ENCODE measurements at regions not wholly inside any gene's neighbourhood (a gene's known extent, or its start where the extent isn't known, plus 50 kb on each side); places are given as distances from the start of the nearest gene placed in this dataset.

DNA sequence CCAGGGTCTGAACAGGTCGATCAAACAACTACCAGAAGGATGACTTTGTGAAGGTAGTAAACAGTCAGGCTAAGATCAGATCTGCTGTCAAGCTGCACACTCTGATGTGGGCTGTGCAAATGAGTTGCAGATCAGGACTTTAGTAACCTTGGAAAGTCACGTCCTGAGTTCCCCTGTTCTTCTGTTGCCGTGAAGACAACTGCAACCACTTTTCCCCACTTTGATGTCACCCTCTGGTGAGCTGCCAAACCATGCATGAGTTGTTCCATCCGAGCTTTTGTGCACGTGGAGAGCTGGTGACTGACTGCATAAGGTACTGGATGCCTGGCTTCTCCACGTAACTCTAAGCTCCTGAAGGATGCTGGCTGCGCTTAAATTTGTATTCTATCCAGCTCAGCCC lies 111.0 kb downstream of the CD83 start:
- H4K20me1 ChIP-seq (ENCODE audit: low read depth, low read length): no peaks in the 10 kb centered on the region
- no peak overlapping the region for H2AFZ ChIP-seq (ENCODE audit: low read depth, low read length, severe bottlenecking)
- H3K79me2 ChIP-seq (ENCODE audit: insufficient read depth, low read length): no peaks in the 10 kb centered on the region
- H3K4me3 ChIP-seq (ENCODE audit: insufficient read depth, low read length, poor library complexity, severe bottlenecking): no peak overlapping the region
- H3K9me3 ChIP-seq (ENCODE audit: insufficient read depth, low read length): peaks cover 7% of the 10 kb centered on the region; the same call in 1 of the 2 replicates
- 0 out of 2 replicates have a peak, but pooled peaks cover 2% of the 10 kb centered on the region for H3K36me3 ChIP-seq (ENCODE audit: low read length)
- no peaks in the 10 kb centered on the region for H3F3A ChIP-seq (ENCODE audit: insufficient read depth)
- H3K27me3 ChIP-seq (ENCODE audit: low read length): no peaks in the 10 kb centered on the region
- no peaks in the 10 kb centered on the region for H3K9me2 ChIP-seq (replicated peaks; ENCODE audit: insufficient read depth, low read length)
- no peak overlapping the region for H3K27ac ChIP-seq (ENCODE audit: low read depth, low read length)
- TF ChIP-seq, protein P1, sequence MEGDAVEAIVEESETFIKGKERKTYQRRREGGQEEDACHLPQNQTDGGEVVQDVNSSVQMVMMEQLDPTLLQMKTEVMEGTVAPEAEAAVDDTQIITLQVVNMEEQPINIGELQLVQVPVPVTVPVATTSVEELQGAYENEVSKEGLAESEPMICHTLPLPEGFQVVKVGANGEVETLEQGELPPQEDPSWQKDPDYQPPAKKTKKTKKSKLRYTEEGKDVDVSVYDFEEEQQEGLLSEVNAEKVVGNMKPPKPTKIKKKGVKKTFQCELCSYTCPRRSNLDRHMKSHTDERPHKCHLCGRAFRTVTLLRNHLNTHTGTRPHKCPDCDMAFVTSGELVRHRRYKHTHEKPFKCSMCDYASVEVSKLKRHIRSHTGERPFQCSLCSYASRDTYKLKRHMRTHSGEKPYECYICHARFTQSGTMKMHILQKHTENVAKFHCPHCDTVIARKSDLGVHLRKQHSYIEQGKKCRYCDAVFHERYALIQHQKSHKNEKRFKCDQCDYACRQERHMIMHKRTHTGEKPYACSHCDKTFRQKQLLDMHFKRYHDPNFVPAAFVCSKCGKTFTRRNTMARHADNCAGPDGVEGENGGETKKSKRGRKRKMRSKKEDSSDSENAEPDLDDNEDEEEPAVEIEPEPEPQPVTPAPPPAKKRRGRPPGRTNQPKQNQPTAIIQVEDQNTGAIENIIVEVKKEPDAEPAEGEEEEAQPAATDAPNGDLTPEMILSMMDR (IDR thresholded peaks at IDR 0.05; ENCODE audit: insufficient read depth, low read length, poor library complexity, severe bottlenecking): no peak
- no peak for TF ChIP-seq EZH2phosphoT487 (conservative IDR thresholded peaks at IDR 0.05; ENCODE audit: low read length)
- no peak overlapping the region for H3K9ac ChIP-seq (ENCODE audit: low read length)
- H3K4me2 ChIP-seq (ENCODE audit: low read depth, low read length, poor library complexity, severe bottlenecking): no peak overlapping the region

DNA sequence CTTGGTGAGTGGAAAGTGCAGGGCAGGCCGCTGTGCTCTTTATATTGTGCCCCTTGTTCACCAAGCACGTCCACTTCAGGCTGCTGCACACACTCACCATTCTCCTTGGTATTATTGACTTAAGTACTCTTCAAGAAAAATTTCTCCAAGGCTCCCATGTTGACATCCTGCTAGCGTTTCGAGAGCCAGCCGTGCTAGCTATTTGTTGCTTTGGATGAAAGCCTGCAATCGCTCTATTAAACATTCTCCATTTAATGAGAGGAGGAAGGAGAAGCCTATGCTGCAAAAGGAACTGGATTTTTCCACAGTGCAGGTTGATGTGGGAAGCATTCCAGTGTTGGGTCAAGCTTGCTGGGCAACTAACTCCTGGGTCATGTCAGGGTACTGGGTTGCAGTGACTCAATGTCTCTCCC lies 113.5 kb downstream of the CD83 start:
- H4K20me1 ChIP-seq (ENCODE audit: low read depth, low read length): no peaks in the 10 kb centered on the region
- no peaks in the 10 kb centered on the region for H3K79me2 ChIP-seq (ENCODE audit: insufficient read depth, low read length)
- no peak overlapping the region for H3K4me2 ChIP-seq (ENCODE audit: low read depth, low read length, poor library complexity, severe bottlenecking)
- H3K9me3 ChIP-seq (ENCODE audit: insufficient read depth, low read length): peaks cover 2% of the 10 kb centered on the region; the same call in 1 of the 2 replicates
- no peak overlapping the region for H3K9ac ChIP-seq (ENCODE audit: low read length)
- H3K4me3 ChIP-seq (ENCODE audit: insufficient read depth, low read length, poor library complexity, severe bottlenecking): no peak overlapping the region
- TF ChIP-seq, protein P1 (IDR thresholded peaks at IDR 0.05; ENCODE audit: insufficient read depth, low read length, poor library complexity, severe bottlenecking): no peak
- TF ChIP-seq EZH2phosphoT487 (conservative IDR thresholded peaks at IDR 0.05; ENCODE audit: low read length): no peak
- H3K36me3 ChIP-seq (ENCODE audit: low read length): 0 out of 2 replicates have a peak, but pooled peaks cover under 1% of the 10 kb centered on the region
- H2AFZ ChIP-seq (ENCODE audit: low read depth, low read length, severe bottlenecking): no peak overlapping the region
- H3K27ac ChIP-seq (ENCODE audit: low read depth, low read length): no peak overlapping the region
- H3F3A ChIP-seq (ENCODE audit: insufficient read depth): no peaks in the 10 kb centered on the region
- H3K27me3 ChIP-seq (ENCODE audit: low read length): no peaks in the 10 kb centered on the region
- no peaks in the 10 kb centered on the region for H3K9me2 ChIP-seq (replicated peaks; ENCODE audit: insufficient read depth, low read length)

DNA sequence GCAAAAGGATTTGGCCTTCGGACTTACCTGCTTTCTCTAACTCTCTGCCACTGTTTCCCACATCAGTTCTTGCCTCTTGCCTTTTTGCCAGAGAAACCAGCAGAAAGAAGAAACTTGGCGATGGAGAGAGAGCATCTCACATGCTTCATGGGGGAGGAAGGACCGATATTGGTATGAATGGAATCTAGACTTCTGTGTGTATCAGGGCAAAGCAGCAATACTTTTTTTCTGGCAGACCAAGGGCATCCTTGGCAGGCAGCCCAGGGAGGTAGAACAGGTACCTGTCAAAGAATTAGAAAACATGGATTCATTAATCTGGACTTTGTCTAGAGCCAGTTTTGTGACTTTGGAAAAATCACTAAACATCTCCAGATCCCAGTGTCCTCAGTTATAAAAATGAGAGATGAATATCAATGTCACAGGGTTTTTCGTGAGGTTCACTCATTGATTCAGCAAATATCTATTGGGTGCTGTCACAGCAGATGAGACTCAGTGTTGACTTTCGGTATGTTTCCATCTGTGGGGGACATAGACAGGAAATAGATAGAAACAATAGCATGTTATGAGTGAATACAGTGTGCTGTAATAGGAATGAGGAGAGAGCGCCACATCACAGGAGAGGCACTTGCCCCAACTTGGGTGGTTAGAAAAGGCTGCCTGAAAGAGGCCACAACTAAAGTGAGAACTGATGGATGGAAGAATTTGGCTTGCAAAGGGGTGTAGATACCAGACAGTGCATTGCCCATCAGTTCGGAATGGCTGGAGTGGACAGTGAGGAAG lies 114.1 kb downstream of the CD83 start:
- Histone ChIP-seq H3K4me3 (ENCODE audit: insufficient read depth, low read length, poor library complexity, severe bottlenecking) (no peak overlapping the region), H3K9ac (ENCODE audit: low read length) (no peak overlapping the region), H3F3A (ENCODE audit: insufficient read depth) (no peaks in the 10 kb centered on the region), H4K20me1 (ENCODE audit: low read depth, low read length) (no peaks in the 10 kb centered on the region), H3K36me3 (ENCODE audit: low read length) (no peaks in the 10 kb centered on the region), H2AFZ (ENCODE audit: low read depth, low read length, severe bottlenecking) (no peak overlapping the region), H3K27ac (ENCODE audit: low read depth, low read length) (no peak overlapping the region), H3K9me2 (replicated peaks; ENCODE audit: insufficient read depth, low read length) (no peaks in the 10 kb centered on the region), H3K4me2 (ENCODE audit: low read depth, low read length, poor library complexity, severe bottlenecking) (no peak overlapping the region), H3K79me2 (ENCODE audit: insufficient read depth, low read length) (no peaks in the 10 kb centered on the region), H3K27me3 (ENCODE audit: low read length) (no peaks in the 10 kb centered on the region), H3K9me3 (ENCODE audit: insufficient read depth, low read length) (no peaks in the 10 kb centered on the region)
- TF ChIP-seq, protein P1 (IDR thresholded peaks at IDR 0.05; ENCODE audit: insufficient read depth, low read length, poor library complexity, severe bottlenecking): no peak
- TF ChIP-seq EZH2phosphoT487 (conservative IDR thresholded peaks at IDR 0.05; ENCODE audit: low read length): no peak
